GM12872 (cell line): ENCODE measurements at regions not wholly inside any gene's neighbourhood (a gene's known extent, or its start where the extent isn't known, plus 50 kb on each side); places are given as distances from the start of the nearest gene placed in this dataset.

Experiments
- CTCF ChIP-seq: IDR thresholded peaks from 3 replicates; pipeline ENCODE4 v1.5.1; 2011; ENCODE audit warnings: low read depth, mild to moderate bottlenecking, low read length, moderate library complexity; ENCODE audit not compliant: insufficient read depth

- no peak for TF ChIP-seq CTCF
Measured at GRCh38 chr10:123348691-123349572, 194.7 kb downstream of the BUB3 start.

- TF ChIP-seq CTCF = no peak
Measured at GRCh38 chr10:123351715-123352114, 197.5 kb downstream of the BUB3 start.

- TF ChIP-seq CTCF = no peak
Measured at GRCh38 chr10:123354521-123354920, 200.3 kb downstream of the BUB3 start.

- no peak for TF ChIP-seq CTCF
Measured at GRCh38 chr10:123355748-123356481, 201.7 kb downstream of the BUB3 start.

GRCh38 chr10:123356799-123357198, 202.6 kb downstream of the BUB3 start:
- no peak for TF ChIP-seq CTCF

DNA sequence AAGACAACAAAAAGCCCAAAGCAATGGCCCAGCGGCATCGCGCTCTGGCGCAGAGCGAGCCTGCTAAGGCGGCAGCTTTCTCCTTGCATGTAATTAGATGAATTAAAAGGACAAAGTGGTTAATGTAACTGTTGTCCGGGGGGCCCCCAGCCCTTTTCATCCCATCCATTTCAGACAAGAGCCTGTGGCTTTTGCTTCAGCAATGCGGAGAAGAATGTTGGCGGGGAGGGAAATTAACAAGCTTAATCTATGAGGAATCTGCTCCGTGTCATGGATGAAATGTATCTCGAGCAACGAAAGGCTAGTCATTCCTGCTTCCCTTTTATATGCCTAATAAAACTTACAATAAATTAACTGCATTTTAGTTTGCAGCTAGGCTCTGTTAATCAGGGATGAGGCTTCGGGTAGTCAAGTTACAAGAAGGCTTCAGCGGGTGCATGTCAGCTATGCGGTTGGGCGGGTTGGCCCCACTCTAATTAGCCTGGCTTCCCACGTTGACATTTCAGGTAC, 203.3 kb downstream of the BUB3 start:
- no peak for TF ChIP-seq CTCF

DNA sequence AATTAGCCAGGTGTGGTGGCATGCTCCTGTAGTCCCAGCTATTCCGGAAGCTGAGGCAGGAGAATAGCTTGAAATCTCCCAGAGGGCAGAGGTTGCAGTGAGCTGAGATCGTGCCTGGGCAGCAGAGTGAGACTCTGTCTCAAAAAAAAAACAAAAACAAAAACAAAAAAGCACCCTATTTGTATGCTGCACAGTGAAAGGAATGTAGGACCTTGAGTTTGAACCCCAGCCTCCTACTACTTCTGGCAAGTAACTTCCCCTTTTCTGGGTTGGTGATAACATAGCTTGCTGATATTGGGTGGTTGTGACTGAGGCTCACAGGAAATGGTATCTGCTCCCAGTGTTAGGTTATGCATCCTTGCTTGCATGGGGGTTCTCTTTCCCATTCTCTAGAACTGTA, 205.3 kb downstream of the BUB3 start:
- TF ChIP-seq CTCF = no peak
